ENCODE measurements at regions not wholly inside any gene's neighbourhood (a gene's known extent, or its start where the extent isn't known, plus 50 kb on each side); places are given as distances from the start of the nearest gene placed in this dataset.
"Not testable (repeated sequence)": the region's sequence is repeated elsewhere in the genome, so short reads cannot be mapped to it uniquely, and the experiment has no call there.

DNA sequence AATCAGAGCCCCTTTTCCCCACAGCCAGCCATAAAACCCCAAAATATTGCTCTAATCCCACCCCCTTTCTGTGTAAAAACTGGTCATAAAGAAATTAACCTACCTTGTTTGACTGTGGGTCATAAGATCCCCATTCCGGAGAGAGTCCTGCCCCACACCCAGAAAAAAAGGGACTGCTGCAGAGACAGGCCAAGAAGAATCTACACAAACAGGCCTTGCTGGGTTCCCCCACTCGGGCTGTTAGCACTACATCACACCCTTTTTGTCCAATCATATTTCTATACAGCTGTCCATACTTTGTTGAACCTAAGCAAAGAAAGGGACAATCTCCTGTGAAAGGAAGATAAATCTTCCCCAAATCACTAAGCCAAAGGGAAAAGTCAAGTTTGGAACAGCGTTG lies 84.4 kb upstream of the MFGE8 start:
- DNase-seq, result no peak

DNA sequence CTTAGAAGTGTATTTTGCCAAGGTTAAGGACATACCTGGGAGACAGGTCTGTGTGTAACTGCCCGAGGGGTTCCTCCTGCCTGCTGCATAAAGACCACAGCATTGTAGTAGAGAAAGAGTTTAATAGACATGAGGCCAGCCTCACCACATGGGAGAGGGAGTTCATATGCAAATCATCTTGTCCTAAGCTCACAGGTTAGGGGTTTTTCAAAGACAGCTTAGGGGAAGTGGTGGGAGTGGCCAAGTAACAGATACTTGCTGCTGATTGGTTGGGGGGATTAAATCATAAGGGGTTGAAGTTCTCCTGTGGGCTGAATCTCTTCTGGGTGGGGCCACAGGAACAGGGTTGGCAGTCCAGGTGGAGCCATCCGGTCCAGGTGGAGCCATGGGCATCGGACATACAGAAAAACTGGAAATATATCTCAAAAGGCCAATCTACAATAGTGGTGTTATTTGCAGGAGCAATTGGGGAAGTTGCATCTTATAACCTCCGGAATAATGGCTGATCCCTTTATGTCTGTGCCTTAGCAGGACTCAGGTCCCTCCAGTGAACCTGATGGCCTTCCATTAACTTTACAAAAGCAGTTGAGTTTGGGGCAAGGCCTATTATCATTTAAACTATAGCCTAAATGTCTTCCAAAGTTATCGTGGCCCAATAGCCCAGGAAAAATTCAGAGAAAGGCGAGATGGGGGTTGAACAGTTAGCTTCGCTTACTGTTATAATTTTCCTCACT lies 86.0 kb upstream of the MFGE8 start:
- peak in 1 of 3 donors; percentile 20 for DNase-seq

DNA sequence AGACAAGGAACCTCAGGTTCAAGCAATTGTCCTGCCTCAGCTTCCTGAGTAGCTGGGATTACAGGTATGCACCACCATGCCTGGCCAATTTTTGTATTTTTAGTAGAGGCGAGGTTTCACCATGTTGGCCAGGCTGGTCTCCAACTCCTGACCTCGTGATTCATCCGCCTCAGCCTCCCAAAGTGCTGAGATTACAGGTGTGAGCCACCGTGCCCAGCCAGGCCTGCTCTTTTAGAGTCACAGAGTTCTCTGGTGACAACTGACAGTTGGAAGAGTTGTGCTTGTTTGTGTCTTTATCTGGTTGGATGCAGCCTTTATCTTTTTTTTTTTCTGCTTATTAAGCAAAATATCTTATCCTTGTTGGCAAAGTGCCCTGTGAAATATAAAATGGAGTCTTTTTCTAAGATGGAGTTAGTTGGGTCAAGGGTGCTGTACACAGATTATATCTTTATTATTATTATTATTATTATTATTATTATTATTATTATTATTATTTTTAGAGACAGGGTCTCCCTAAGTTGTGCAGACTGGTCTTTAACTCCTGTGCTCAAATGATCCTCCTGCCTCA lies 86.5 kb upstream of the ABHD2 start:
- not testable (repeated sequence) for DNase-seq

DNA sequence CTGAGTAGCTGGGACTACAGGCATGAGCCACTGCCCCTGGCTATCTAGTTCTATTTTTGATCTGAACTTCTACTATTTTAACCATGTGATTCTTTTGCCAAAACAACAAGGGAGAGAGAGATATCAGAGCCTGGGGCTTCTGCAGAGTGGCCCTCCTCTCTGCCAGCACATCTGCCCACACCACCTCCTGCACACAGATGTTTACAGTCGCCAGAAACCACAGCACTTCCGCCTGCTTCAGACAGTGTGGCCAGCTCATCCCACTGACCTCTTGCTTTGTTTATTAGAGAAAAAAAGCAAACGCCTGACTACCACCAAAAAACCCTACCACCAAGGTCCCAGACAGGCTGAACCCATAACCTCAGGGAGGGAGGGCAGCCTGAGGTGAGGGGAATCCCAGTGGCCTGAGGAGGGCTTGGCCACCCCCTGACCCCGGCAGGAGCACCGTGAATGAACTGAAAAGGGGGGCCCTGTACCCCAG lies 85.9 kb upstream of the ABHD2 start:
- DNase-seq, result peak; percentile 62 to 66 (median 63)

DNA sequence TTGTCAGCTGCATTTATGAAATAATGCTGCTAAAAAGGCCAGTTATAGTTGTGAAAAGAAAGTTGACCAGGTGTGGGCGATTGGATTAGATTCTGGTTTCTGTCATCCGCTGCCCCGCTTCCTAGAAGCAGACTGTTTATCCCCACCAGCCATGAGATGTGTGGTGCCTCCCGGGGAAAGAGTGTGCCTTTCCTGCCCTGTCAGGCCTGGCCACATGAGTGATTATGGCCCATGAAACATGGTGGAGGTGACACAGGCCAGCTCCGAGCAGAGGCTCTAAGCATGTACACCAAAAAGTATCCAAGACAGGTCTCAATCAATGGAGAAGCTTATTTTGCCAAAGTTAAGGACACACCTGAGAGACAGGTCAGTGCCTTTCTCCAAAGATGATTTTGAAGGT lies 85.4 kb upstream of the ABHD2 start:
- no peak for DNase-seq

DNA sequence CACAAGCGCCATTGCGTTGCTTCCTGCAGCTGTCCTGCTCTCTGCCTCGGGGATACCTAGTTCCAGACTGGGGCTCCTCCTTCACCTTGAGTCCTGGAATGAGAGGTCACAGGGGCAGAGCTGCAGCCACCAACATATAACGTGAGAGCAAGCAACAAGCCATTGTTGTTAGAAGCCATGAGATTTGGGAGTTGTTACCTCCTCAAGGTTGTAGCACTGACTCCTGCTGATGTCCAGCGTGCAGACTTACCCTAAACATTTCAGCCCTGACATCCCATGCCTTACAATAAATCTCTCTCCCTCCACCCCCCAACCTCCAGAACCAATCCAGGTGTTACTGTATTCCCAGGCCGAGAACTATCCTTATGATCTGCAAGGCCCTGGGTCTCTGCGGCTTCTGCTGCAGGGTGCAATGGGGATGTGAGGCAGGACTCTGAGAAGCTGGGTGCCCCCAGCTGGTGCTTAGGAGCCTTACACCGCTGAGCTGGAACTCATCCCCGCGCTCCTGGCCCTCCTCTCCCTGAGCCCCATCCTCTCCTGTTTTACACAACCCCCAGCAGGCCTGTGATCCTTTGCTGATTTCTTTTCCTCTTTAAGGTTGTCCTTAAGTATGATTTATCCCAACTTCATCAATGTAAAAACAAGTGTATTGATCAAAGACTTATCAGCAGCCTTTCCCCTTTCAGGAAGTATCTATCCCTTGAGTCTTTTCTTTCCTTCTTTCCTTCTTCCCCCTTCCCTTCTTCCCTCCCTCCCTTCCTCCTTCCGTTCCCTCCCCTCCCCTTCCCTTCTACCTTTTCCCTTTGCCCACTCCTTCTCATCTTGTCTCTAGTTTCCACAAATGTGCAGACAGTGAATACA lies 84.2 kb upstream of the ABHD2 start:
- peak in 1 of 3 donors; percentile 21 for DNase-seq

DNA sequence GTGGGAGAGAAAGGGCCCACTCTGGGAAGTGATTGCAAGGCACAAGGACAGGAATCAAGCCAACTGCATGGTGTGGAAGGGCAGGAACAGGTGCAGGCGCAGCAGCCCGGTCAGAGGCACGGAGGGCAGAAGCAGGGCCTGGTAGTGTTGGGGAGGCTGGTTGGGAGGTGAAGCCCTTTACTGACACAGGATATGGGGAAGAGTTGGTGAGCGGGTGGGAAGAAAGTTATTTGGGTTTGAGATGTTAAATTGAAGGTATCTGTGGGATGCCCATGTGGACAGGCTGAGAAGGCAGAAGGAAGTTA lies 83.6 kb upstream of the ABHD2 start:
- no peak for DNase-seq

DNA sequence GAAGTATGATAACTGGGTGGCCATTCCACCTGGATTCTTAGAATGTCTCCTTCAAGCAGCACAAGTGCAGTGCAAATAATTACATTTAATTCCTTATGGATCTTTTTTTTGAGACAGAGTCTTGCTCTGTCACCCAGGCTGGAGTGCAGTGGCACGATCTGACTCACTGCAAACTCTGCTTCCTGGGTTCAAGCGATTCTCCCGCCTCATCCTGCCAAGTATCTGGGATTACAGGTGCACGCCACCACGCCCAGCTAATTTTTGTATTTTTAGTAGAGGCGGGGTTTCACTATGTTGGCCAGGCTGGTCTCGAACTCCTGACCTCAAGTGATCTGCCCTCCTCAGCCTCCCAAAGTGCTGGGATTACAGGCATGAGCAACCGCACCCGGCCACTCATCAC lies 80.7 kb upstream of the ABHD2 start:
- DNase-seq, result not testable (repeated sequence)

DNA sequence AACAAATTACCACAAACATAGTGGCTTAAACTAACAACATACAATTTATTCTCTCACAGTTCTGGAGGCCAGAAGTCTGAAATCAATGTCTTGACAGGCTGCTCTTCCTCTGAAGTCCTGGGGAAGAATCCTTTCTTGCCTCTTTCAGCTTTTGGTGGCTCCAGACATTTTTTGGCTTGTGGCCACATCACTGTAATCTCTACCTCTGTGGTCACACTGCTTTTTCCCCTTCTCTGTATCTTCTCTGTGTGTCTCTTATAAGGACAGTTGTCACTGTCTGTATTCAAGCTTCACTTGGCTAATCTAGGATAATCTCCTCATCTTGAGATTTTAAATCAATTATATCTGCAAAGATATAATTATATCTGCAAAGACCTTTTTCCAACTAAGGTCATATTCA lies 80.3 kb upstream of the ABHD2 start:
- DNase-seq, result no peak

DNA sequence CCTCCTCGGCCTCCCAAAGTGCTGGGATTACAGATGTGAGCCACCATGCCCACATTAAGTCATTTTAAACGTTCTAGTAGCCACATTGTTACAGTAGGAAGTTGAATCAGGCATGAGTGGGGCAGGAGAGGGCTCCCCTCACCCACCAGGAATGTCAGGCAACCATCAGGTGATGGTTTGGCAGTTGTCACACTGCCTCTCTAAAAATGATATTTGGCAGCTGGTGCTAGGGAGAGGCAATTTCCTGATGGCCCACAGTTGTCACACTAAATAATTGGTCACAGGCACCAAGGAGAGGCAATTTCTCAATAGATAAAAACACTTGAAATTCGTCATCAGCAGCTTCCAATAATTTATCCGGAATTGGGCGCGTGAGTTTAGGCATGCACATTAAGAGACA lies 79.2 kb upstream of the ABHD2 start:
- no peak for DNase-seq

DNA sequence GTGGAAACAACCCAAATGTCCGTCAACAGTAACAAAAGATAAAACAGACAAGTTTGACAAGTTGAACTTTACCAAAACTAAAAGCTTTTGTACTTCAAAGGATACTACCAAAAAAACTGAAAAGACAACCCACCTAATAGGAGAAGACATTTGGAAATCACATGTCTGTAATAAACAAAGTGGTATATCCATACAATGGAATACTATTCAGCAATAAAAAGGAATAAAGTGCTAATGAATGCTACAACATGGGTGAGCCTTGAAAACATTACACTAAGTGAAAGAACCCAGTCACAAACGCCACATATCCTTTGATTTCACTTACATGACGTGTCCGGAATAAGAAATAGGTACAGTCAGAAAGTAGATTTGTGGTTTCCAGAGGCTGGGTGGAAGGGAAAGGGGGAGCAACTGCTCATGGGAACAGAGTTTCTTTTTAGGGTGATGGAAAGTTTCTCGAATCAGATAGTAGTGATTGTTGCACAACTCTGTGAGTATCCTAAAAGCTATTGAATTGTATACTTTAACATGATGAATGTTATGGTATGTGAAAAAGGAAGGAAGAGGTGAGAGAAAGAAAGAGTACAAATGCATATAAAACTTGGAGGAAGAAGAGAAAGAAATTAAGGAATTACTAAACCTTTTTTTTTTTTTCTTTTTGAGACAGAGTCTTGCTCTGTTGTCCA lies 72.7 kb upstream of the ABHD2 start:
- no peak for DNase-seq

DNA sequence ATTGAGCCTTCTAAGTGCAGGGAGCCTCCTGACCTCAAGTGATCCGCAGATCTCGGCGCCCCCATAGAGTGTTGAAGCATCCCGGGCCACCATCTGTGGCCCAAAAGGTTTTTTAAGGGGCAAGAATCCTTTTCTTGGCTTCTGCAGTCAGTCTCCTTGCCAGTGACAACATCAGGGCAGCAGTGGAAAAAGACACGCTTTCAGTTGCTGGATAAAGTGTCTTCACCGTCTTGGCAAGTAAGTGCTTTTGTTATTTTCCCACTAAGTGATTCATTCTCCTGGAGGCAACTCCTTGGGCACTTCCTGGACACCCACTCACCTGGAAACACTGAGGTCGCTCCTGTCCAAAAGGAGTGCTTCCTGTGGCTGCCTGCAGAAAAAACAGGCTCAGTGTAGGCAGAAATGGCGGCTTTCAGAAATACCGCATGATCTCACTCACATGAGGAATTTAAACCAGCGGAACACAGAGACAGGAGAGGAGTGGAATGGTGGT lies 71.7 kb upstream of the ABHD2 start:
- DNase-seq, result no peak

DNA sequence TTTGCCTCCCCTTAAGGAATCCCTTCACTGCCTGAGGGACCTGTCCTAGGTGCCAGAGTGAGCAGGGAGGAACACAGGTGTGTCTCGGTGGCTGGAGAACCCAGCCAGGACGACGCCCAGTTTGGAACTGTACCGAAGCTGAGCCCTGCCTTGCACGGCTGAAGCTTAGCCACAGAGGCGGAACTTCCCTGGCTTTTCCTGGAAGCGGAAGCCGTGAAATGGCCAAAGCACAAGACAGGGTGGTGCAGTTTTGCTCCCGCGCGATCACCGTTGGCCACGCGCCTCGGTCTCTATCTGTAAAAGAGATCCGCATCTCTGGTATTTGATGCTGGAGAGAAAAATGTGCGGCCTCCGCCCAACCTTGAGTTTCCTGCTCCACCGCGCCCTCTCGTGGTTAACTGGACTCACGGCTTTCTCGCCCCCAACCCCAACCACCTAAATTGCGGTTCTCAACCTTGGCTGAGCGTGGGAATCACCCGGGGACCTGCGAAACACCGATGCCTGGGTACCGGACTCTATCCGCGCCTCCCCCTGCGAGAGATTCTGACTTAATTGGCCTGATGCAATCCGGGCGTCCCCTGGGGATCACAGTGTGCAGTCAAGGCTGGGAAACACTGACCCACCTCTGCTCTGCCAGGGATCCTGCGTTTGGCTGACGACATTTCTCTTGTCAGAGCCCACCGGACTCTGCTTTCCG lies 70.7 kb upstream of the ABHD2 start:
- DNase-seq, result peak; percentile 48 to 79 (median 64)

DNA sequence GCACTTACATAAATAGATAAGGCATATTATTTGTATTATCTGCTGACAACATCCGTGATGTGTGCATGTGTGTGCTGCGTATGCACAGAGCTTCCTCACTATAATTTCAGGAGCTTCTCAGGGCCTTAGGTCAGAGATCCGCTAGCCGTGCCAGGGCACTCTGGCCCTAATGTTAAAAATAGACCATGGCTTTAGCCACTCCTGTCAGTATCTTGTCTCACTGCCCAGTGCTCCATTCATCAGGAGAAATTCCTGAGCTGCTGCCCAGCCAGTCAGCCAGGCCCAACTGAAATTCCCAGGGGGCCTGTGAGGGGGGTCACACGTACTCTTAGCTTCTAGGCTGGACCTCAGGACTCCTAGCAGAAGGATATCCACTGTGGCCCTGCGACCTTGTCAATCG lies 70.0 kb upstream of the ABHD2 start:
- no peak for DNase-seq

DNA sequence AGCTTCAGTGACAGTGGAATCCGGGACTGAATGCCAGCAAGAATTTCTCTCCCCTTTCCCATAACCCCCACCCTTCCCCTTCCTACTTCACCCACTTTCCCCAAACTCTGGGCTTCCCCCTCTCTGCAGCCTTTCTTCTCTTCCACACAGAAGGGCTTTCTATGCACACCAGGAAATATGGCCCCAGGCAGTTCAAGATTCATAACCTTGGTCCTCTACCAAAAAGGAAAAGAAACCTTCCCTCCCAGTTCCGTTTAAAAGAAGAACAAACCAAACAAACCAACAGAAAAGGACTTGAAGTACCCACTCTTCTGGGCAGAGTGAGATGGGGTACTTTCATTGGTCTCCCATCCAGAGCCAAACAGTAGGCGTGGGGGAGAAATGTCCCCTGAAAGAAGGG lies 68.8 kb upstream of the ABHD2 start:
- no peak for DNase-seq

DNA sequence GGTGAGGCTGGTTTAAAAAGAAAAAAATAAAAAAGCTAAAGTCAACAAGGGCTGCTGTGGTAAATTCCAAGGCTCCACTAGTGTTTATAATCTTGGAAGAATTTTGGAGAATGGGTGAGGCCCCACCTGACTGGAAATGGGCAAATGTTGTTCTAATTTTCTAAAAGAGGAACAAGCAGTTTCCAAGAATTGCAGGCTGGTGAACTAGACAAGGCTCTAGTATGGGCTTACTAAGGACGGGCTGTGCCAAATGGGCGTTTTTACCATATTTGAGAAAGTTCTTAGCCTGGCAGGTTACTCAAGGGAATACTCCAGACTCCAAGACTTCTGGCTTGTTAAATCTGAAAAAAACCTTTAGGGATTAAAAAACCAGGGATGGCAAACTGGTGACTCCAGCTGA lies 67.0 kb upstream of the ABHD2 start:
- DNase-seq, result no peak

DNA sequence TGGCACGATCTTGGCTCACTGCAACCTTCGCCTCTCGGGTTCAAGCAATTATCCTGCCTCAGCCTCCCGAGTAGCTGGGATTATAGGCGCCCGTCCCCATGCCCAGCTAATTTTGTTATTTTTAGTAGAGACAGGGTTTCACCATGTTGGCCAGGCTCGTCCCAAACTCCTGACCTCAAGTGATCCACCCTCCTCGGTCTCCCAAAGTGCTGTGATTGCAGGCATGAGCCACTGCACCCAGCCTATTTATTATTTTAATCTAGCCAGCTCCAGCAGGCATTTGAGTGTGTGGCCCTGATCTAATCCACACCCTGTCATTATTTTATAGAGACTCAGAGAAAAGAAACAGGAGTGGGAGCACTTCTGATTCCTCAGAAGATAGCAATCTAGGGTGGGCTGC lies 66.4 kb upstream of the ABHD2 start:
- DNase-seq, result not testable (repeated sequence)

DNA sequence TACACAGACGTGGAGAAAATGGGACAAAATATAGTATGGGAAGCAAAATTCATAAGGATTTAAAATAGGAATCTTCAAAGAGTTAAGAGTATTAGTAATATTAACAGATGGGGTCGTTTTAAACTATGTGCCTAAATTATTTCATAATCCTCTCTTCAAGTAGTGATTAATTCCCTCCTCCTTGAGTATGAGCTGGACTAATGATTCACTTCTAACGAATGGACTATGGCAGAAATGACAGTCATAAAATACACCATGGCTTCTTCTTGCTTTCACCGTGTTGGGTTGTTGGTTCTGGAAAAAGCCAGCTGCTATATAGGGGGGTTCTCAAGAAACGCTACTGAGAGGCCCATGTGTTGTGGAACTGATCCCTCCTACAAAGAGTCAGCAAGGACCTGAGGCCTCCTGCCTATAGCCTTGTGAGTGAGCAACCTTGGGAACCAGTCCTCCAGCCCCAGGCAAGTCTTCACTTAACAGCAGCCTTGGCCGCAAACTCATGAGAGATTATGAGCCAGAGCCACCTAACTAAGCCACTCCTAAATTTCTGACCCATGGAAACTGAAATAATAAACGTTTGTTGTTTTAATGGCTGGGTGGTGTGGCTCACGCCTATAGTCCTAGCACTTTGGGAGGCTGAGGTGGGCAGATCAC lies 64.8 kb upstream of the ABHD2 start:
- no peak for DNase-seq

DNA sequence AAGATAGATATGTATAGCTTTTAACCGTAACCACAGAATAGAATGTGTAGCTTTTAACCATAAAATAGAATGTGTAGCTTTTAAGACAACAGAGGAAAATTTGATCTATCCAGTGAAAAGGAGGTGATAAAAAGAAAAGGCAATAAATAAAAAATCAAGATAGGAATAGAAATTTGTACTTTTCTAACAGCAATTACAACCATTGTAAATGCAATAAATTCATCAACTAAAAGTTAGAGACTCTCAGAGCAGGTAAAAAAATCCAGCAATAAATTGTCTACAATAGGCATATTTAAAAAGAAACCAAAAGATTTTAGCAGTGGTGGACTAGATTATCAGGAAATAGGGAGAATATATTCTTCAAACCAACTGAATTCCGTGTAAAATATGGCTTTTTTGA lies 63.8 kb upstream of the ABHD2 start:
- DNase-seq, result no peak

DNA sequence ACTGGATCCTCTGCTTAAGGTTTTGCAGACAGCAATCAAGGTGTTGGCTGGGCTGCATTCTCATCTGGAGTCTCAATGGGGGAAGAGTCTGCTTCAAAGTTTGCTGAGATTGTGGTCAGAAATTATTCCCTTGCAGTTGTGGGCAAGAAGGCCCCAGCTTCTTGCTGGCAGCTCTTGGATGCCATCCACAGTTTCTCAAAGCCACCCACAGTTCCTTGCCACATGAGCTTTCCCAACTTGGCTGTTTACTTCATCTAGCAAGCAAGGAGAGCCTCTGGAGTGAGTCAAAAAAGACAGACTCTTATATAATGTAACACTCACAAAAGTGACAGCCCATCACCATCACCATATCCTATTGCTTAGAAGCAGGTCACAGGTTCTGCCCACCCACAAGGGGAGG lies 62.1 kb upstream of the ABHD2 start:
- DNase-seq, result no peak

DNA sequence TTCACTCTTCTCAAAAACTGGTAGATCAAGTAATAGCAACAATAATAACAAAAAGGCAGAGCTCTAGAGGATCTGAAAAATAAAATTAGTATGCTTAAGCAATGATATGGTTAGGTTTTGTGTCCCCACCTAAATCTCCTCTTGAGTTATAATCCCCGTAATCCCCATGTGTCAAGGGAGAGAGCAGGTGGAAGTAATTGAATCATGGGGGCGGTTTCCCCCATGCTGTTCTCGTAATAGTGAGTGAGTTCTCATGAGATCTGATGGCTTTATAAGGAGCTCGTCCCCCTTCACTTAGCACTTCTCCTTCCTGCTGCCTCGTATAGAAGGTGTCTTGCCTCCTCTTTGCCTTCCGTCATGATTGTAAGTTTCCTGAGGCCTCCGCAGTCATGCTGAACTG lies 60.2 kb upstream of the ABHD2 start:
- no peak for DNase-seq

DNA sequence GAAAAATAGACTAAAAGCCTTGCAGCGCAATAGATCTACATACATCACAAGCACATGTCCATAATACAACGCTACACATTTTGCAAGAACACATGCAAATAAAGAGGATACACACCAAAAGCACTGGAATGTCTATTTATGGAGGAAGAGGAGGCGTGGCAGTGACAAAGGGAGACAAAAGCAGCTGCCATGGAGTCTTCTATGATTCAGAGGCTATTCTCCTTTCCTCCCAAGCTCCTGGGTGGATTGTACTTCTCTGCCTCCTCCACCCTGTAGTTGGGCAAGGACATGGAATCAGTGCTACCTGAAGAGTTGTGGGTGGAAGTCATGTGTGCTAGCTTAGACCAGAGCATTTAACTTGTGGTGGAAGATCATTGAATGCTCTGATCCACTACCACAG lies 57.9 kb upstream of the ABHD2 start:
- DNase-seq, result no peak
